Islet of Langerhans (tissue), 1 donor: ENCODE measurements at regions not wholly inside any gene's neighbourhood (a gene's known extent, or its start where the extent isn't known, plus 50 kb on each side); places are given as distances from the start of the nearest gene placed in this dataset.
"Not testable (repeated sequence)": the region's sequence is repeated elsewhere in the genome, so short reads cannot be mapped to it uniquely, and the experiment has no call there.

Experiments
- FAIRE-seq: peaks from one replicate; lab custom pipeline; 2011; peaks lifted over from hg19 to GRCh38; lab: Jason Lieb, UNC

GRCh38 chr5:109574985-109575384 is 114.7 kb upstream of the MAN2A1 start:
- no peak for FAIRE-seq

GRCh38 chr5:109573766-109574165 is 116.0 kb upstream of the MAN2A1 start:
- FAIRE-seq = no peak

- FAIRE-seq = no peak
Observed at GRCh38 chr5:109573256-109573655, 116.5 kb upstream of the MAN2A1 start.

- no peak for FAIRE-seq
Observed at GRCh38 chr5:109571785-109572184, 117.9 kb upstream of the MAN2A1 start.

- FAIRE-seq = no peak
Observed at GRCh38 chr5:109570362-109570874, 119.3 kb upstream of the MAN2A1 start.

- no peak for FAIRE-seq
Observed at GRCh38 chr5:109567374-109568044, 122.2 kb upstream of the MAN2A1 start.

GRCh38 chr5:109566361-109566760 is 123.4 kb upstream of the MAN2A1 start:
- no peak for FAIRE-seq

GRCh38 chr5:109563739-109564138 is 126.0 kb upstream of the MAN2A1 start:
- no peak for FAIRE-seq

- FAIRE-seq = no peak
Observed at GRCh38 chr5:109563189-109563588, 126.5 kb upstream of the MAN2A1 start.

- FAIRE-seq = no peak
Observed at GRCh38 chr5:109562441-109562840, 127.3 kb upstream of the MAN2A1 start.

- FAIRE-seq = no peak
Observed at GRCh38 chr5:109561447-109561846, 128.3 kb upstream of the MAN2A1 start.

GRCh38 chr5:109560554-109560953 is 129.2 kb upstream of the MAN2A1 start:
- FAIRE-seq = no peak

- no peak for FAIRE-seq
Observed at GRCh38 chr5:109558952-109559351, 130.8 kb upstream of the MAN2A1 start.

GRCh38 chr5:109558364-109558763 is 131.4 kb upstream of the MAN2A1 start:
- no peak for FAIRE-seq

- no peak for FAIRE-seq
Observed at GRCh38 chr5:109553846-109554245, 135.9 kb upstream of the MAN2A1 start.

- not testable (repeated sequence) for FAIRE-seq
Observed at GRCh38 chr5:109551234-109551633, 138.5 kb upstream of the MAN2A1 start.

GRCh38 chr5:109550077-109550476 is 139.7 kb upstream of the MAN2A1 start:
- no peak for FAIRE-seq

GRCh38 chr5:109546461-109546860 is 136.7 kb upstream of the PJA2 start:
- FAIRE-seq = no peak

- not testable (repeated sequence) for FAIRE-seq
Observed at GRCh38 chr5:109544873-109545272, 135.1 kb upstream of the PJA2 start.

- FAIRE-seq = not testable (repeated sequence)
Observed at GRCh38 chr5:109538692-109539091, 128.9 kb upstream of the PJA2 start.

GRCh38 chr5:109535090-109535489 is 125.3 kb upstream of the PJA2 start:
- not testable (repeated sequence) for FAIRE-seq

- FAIRE-seq = no peak
Observed at GRCh38 chr5:109533751-109534272, 124.0 kb upstream of the PJA2 start.

- no peak for FAIRE-seq
Observed at GRCh38 chr5:109532773-109533364, 123.1 kb upstream of the PJA2 start.

- no peak for FAIRE-seq
Observed at GRCh38 chr5:109531262-109531661, 121.5 kb upstream of the PJA2 start.
